ENCODE measurements at regions not wholly inside any gene's neighbourhood (a gene's known extent, or its start where the extent isn't known, plus 50 kb on each side); places are given as distances from the start of the nearest gene placed in this dataset.

GRCh38 chr12:71354871-71355270, 84.7 kb upstream of the LGR5 start:
- TF ChIP-seq CTCF (conservative IDR thresholded peaks at IDR 0.05; ENCODE audit: low read length) = no peak
- TF ChIP-seq EZH2phosphoT487 (IDR thresholded peaks at IDR 0.05; ENCODE audit: borderline replicate concordance, low read depth, low read length) = no peak
